Activated naive CD8-positive, alpha-beta T cell treated with anti-CD3 and anti-CD28 coated beads for 36 hours (primary cell): ENCODE measurements at regions not wholly inside any gene's neighbourhood (a gene's known extent, or its start where the extent isn't known, plus 50 kb on each side); places are given as distances from the start of the nearest gene placed in this dataset.

Source experiments
- DNase-seq: peaks from one replicate; pipeline ENCODE4 v3.0.0; 2021
- H3K27ac Mint-ChIP-seq: one replicate; pipeline ENCODE4 v1.8.0; 2022; ENCODE audit warnings: mild to moderate bottlenecking, moderate library complexity, mixed read lengths
- H3K27me3 Mint-ChIP-seq: one replicate; pipeline ENCODE4 v1.8.0; 2022; ENCODE audit warnings: mild to moderate bottlenecking, mixed read lengths
- H3K36me3 Mint-ChIP-seq: one replicate; pipeline ENCODE4 v1.8.0; 2021; ENCODE audit warnings: mild to moderate bottlenecking, mixed read lengths
- H3K4me1 Mint-ChIP-seq: one replicate; pipeline ENCODE4 v1.8.0; 2021; ENCODE audit warnings: mixed read lengths
- H3K4me3 Mint-ChIP-seq: one replicate; pipeline ENCODE4 v1.8.0; 2022; ENCODE audit warnings: mild to moderate bottlenecking, moderate library complexity, mixed read lengths
- H3K9me3 Mint-ChIP-seq: one replicate; pipeline ENCODE4 v1.8.0; 2022; ENCODE audit warnings: mixed read lengths

- no peaks in the 10 kb centered on the region for H3K27me3 Mint-ChIP-seq
- no peaks in the 10 kb centered on the region for H3K9me3 Mint-ChIP-seq
- DNase-seq = no peak
- peaks cover 68% of the 10 kb centered on the region for H3K36me3 Mint-ChIP-seq
- H3K27ac Mint-ChIP-seq = peak overlapping the region; percentile 68
- H3K4me3 Mint-ChIP-seq = peak overlapping the region; percentile 7
- peaks cover 79% of the 10 kb centered on the region for H3K4me1 Mint-ChIP-seq
These were observed 196.1 kb upstream of the KLF14 start for GRCh38 chr7:130929896-130930659.

GRCh38 chr7:130930681-130931080 is 196.7 kb upstream of the KLF14 start:
- Mint-ChIP-seq H3K27me3 (no peaks in the 10 kb centered on the region), H3K4me3 (no peak overlapping the region), H3K9me3 (no peaks in the 10 kb centered on the region), H3K36me3 (peaks cover 66% of the 10 kb centered on the region), H3K4me1 (peaks cover 80% of the 10 kb centered on the region), H3K27ac (peak overlapping the region; percentile 68)
- no peak for DNase-seq

- H3K4me3 Mint-ChIP-seq = no peak overlapping the region
- peaks cover 67% of the 10 kb centered on the region for H3K36me3 Mint-ChIP-seq
- H3K27me3 Mint-ChIP-seq = no peaks in the 10 kb centered on the region
- DNase-seq = no peak
- peak overlapping the region; percentile 45 for H3K27ac Mint-ChIP-seq
- peaks cover 78% of the 10 kb centered on the region for H3K4me1 Mint-ChIP-seq
- no peaks in the 10 kb centered on the region for H3K9me3 Mint-ChIP-seq
These were observed 197.4 kb upstream of the KLF14 start for GRCh38 chr7:130931423-130931822.

GRCh38 chr7:130932088-130932487 is 198.1 kb upstream of the KLF14 start:
- Mint-ChIP-seq H3K9me3 (no peaks in the 10 kb centered on the region), H3K4me1 (peaks cover 81% of the 10 kb centered on the region), H3K36me3 (peaks cover 70% of the 10 kb centered on the region), H3K27me3 (no peaks in the 10 kb centered on the region), H3K27ac (peak overlapping the region; percentile 21), H3K4me3 (peak overlapping the region; percentile 19)
- DNase-seq = no peak

GRCh38 chr7:130932667-130933432 is 198.8 kb upstream of the KLF14 start:
- Mint-ChIP-seq H3K9me3 (no peaks in the 10 kb centered on the region), H3K27me3 (no peaks in the 10 kb centered on the region), H3K36me3 (peaks cover 66% of the 10 kb centered on the region), H3K4me1 (peaks cover 74% of the 10 kb centered on the region), H3K4me3 (no peak overlapping the region), H3K27ac (no peak overlapping the region)
- no peak for DNase-seq

- Mint-ChIP-seq H3K27me3 (no peaks in the 10 kb centered on the region), H3K27ac (no peak overlapping the region), H3K4me3 (no peak overlapping the region)
These were observed 199.9 kb upstream of the KLF14 start for GRCh38 chr7:130933919-130934318.

GRCh38 chr7:130935564-130936157 is 201.7 kb upstream of the KLF14 start:
- Mint-ChIP-seq H3K4me1 (peaks cover 72% of the 10 kb centered on the region), H3K27me3 (no peaks in the 10 kb centered on the region), H3K27ac (peak overlapping the region; percentile 8), H3K36me3 (peaks cover 69% of the 10 kb centered on the region), H3K4me3 (no peak overlapping the region), H3K9me3 (no peaks in the 10 kb centered on the region)
- no peak for DNase-seq

More at GRCh38 chr7:130933919-130934318, 199.9 kb upstream of the KLF14 start:
- no peaks in the 10 kb centered on the region for H3K9me3 Mint-ChIP-seq
- H3K36me3 Mint-ChIP-seq = peaks cover 66% of the 10 kb centered on the region
- H3K4me1 Mint-ChIP-seq = peaks cover 72% of the 10 kb centered on the region
- no peak for DNase-seq

GRCh38 chr7:130936202-130936931 is 202.4 kb upstream of the KLF14 start:
- H3K27ac Mint-ChIP-seq = peak overlapping the region; percentile 59
- H3K36me3 Mint-ChIP-seq = peaks cover 70% of the 10 kb centered on the region
- DNase-seq = no peak
- H3K4me3 Mint-ChIP-seq = no peak overlapping the region
- no peaks in the 10 kb centered on the region for H3K27me3 Mint-ChIP-seq
- peaks cover 72% of the 10 kb centered on the region for H3K4me1 Mint-ChIP-seq
- no peaks in the 10 kb centered on the region for H3K9me3 Mint-ChIP-seq

GRCh38 chr7:130937016-130937415 is 203.0 kb upstream of the KLF14 start:
- Mint-ChIP-seq H3K27ac (peak overlapping the region; percentile 59), H3K4me1 (peaks cover 77% of the 10 kb centered on the region), H3K4me3 (peak overlapping the region; percentile 2), H3K36me3 (peaks cover 74% of the 10 kb centered on the region), H3K27me3 (no peaks in the 10 kb centered on the region), H3K9me3 (no peaks in the 10 kb centered on the region)
- no peak for DNase-seq

- Mint-ChIP-seq H3K4me3 (peak overlapping the region; percentile 8), H3K9me3 (no peaks in the 10 kb centered on the region), H3K27ac (peak overlapping the region; percentile 59), H3K4me1 (peaks cover 79% of the 10 kb centered on the region), H3K27me3 (no peaks in the 10 kb centered on the region), H3K36me3 (peaks cover 77% of the 10 kb centered on the region)
- no peak for DNase-seq
These were observed 203.8 kb upstream of the KLF14 start for GRCh38 chr7:130937830-130938229.

- Mint-ChIP-seq H3K27me3 (no peaks in the 10 kb centered on the region), H3K4me1 (peaks cover 83% of the 10 kb centered on the region), H3K27ac (no peak overlapping the region), H3K9me3 (no peaks in the 10 kb centered on the region), H3K36me3 (peaks cover 79% of the 10 kb centered on the region), H3K4me3 (no peak overlapping the region)
- DNase-seq = no peak
These were observed 204.7 kb upstream of the KLF14 start for GRCh38 chr7:130938661-130939060.

GRCh38 chr7:130939321-130940095 is 205.5 kb upstream of the KLF14 start:
- Mint-ChIP-seq H3K4me3 (peak overlapping the region; percentile 52), H3K36me3 (peaks cover 77% of the 10 kb centered on the region), H3K4me1 (peaks cover 82% of the 10 kb centered on the region), H3K9me3 (no peaks in the 10 kb centered on the region), H3K27me3 (no peaks in the 10 kb centered on the region), H3K27ac (peak overlapping the region; percentile 61)
- no peak for DNase-seq

GRCh38 chr7:130940326-130940725 is 206.3 kb upstream of the KLF14 start:
- no peak for DNase-seq
- peak overlapping the region; percentile 52 for H3K4me3 Mint-ChIP-seq
- H3K4me1 Mint-ChIP-seq = peaks cover 83% of the 10 kb centered on the region
- H3K27ac Mint-ChIP-seq = peak overlapping the region; percentile 75
- no peaks in the 10 kb centered on the region for H3K27me3 Mint-ChIP-seq
- no peaks in the 10 kb centered on the region for H3K9me3 Mint-ChIP-seq
- H3K36me3 Mint-ChIP-seq = peaks cover 81% of the 10 kb centered on the region

GRCh38 chr7:130940907-130941306 is 206.9 kb upstream of the KLF14 start:
- no peak for DNase-seq
- Mint-ChIP-seq H3K4me3 (peak overlapping the region; percentile 61), H3K9me3 (no peaks in the 10 kb centered on the region), H3K4me1 (peaks cover 83% of the 10 kb centered on the region), H3K27me3 (no peaks in the 10 kb centered on the region), H3K36me3 (peaks cover 81% of the 10 kb centered on the region), H3K27ac (peak overlapping the region; percentile 88)
